ENCODE measurements at regions not wholly inside any gene's neighbourhood (a gene's known extent, or its start where the extent isn't known, plus 50 kb on each side); places are given as distances from the start of the nearest gene placed in this dataset.
A peak's percentile ranks its signal among the peaks of the same experiment; 100 is the strongest.

DNA sequence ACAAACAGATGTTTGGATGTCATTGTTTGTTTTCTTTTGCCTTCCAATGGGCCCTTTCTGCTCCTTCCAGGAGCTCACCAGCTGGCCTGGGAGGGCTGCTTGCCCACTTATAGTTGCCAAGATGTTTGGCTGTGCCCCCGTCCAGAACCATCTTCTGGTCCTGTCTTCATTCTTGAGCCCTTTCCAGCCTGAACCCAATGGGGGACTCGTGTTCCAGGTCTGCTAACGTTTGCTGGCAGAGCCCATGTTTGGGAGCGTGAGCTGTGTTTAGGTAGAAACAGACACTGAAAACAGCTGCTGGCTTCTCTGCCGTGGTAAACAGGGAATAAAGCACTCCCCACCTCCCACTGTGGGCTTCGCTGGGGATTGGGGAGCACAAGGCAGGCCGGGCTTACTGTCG lies 83.2 kb upstream of the SYT13 start:
- Histone ChIP-seq H3K4me2 (ENCODE audit: low read length, poor library complexity, severe bottlenecking) (no peak overlapping the region), H2BK120ac (ENCODE audit: low read depth, low read length) (no peak overlapping the region), H3K4me1 (ENCODE audit: control insufficient read depth, insufficient read depth, low read depth, low read length) (peaks cover 7% of the 10 kb centered on the region), H2BK15ac (ENCODE audit: low read depth, poor library complexity, severe bottlenecking) (no peak overlapping the region), H3K18ac (ENCODE audit: low read depth in 1 of 2, low read length in 2 of 2) (no peak overlapping the region), H2BK5ac (ENCODE audit: low read depth, low read length, poor library complexity, severe bottlenecking) (no peak overlapping the region), H3K27me3 (ENCODE audit: control insufficient read depth in 1 of 2, insufficient read depth in 1 of 2, low read length in 2 of 2) (peaks cover 22 to 87% of the 10 kb centered on the region in 2 experiments), H3K14ac (ENCODE audit: low read length in 2 of 2) (no peak overlapping the region), H2AK5ac (ENCODE audit: low read length, severe bottlenecking) (no peak overlapping the region), H3K79me1 (replicated peaks; ENCODE audit: low read length, poor library complexity, severe bottlenecking) (no peaks in the 10 kb centered on the region), H2BK12ac (ENCODE audit: low read length in 2 of 2) (no peak overlapping the region), H4K8ac (ENCODE audit: low read length) (no peak overlapping the region), H3K9ac (ENCODE audit: low read length) (no peak overlapping the region), H2AFZ (ENCODE audit: low read depth, low read length) (no peak overlapping the region), H3K4me3 (ENCODE audit: insufficient read depth in 1 of 2, low read depth in 1 of 2, low read length in 2 of 2) (no peak overlapping the region), H3K36me3 (ENCODE audit: control insufficient read depth in 1 of 2, insufficient read depth in 2 of 2, low read depth in 1 of 2, low read length in 2 of 2) (no peaks in the 10 kb centered on the region), H4K91ac (ENCODE audit: low read length) (peak overlapping the region; percentile 35), H3K27ac (ENCODE audit: low read length, poor library complexity, severe bottlenecking) (no peak overlapping the region), H3K23ac (ENCODE audit: low read length in 2 of 2) (no peak overlapping the region), H3K9me3 (ENCODE audit: control insufficient read depth, low read length) (no peaks in the 10 kb centered on the region), H3K4ac (ENCODE audit: low read depth in 1 of 2, low read length in 2 of 2) (no peak overlapping the region)
- DNase-seq, result no peak
- WGBS, result 66% methylated on average over 8 of the region's 8 CpGs

DNA sequence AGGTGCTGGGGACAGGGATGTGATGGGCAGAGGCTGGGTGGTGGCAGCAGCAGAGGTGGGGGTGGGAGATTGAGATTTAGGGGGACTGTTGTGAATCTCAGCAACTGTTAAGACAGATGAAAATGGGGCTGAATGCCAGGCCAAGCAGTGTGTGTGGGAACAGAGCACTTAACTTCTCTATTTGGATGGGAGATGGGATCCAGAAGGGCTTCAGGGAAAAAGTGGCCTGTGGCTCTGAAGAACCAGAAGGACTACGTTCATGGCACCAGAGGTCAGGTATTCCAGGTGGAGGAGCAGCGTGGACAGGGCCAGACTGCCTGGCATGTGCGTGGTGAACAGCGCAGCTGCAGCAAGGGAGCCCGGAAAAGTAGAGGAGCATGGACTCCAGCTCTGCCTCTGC lies 82.6 kb upstream of the SYT13 start:
- Histone ChIP-seq H3K4me3 (ENCODE audit: insufficient read depth in 1 of 2, low read depth in 1 of 2, low read length in 2 of 2) (no peak overlapping the region), H3K9me3 (ENCODE audit: control insufficient read depth, low read length) (no peaks in the 10 kb centered on the region), H2AK5ac (ENCODE audit: low read length, severe bottlenecking) (no peak overlapping the region), H4K8ac (ENCODE audit: low read length) (no peak overlapping the region), H4K91ac (ENCODE audit: low read length) (no peak overlapping the region), H2BK120ac (ENCODE audit: low read depth, low read length) (no peak overlapping the region), H2BK15ac (ENCODE audit: low read depth, poor library complexity, severe bottlenecking) (no peak overlapping the region), H2BK12ac (ENCODE audit: low read length in 2 of 2) (no peak overlapping the region), H3K18ac (ENCODE audit: low read depth in 1 of 2, low read length in 2 of 2) (no peak overlapping the region), H3K23ac (ENCODE audit: low read length in 2 of 2) (no peak overlapping the region), H2AFZ (ENCODE audit: low read depth, low read length) (no peak overlapping the region), H3K4me1 (ENCODE audit: control insufficient read depth, insufficient read depth, low read depth, low read length) (peaks cover 7% of the 10 kb centered on the region), H3K36me3 (ENCODE audit: control insufficient read depth in 1 of 2, insufficient read depth in 2 of 2, low read depth in 1 of 2, low read length in 2 of 2) (no peaks in the 10 kb centered on the region), H3K4me2 (ENCODE audit: low read length, poor library complexity, severe bottlenecking) (no peak overlapping the region), H3K79me1 (replicated peaks; ENCODE audit: low read length, poor library complexity, severe bottlenecking) (no peaks in the 10 kb centered on the region), H3K27me3 (ENCODE audit: control insufficient read depth in 1 of 2, insufficient read depth in 1 of 2, low read length in 2 of 2) (peaks cover 22 to 83% of the 10 kb centered on the region in 2 experiments), H3K27ac (ENCODE audit: low read length, poor library complexity, severe bottlenecking) (no peak overlapping the region), H3K14ac (ENCODE audit: low read length in 2 of 2) (no peak overlapping the region), H3K9ac (ENCODE audit: low read length) (no peak overlapping the region), H2BK5ac (ENCODE audit: low read depth, low read length, poor library complexity, severe bottlenecking) (no peak overlapping the region), H3K4ac (ENCODE audit: low read depth in 1 of 2, low read length in 2 of 2) (no peak overlapping the region)
- DNase-seq, result no peak
- WGBS, result 88% methylated on average over 5 of the region's 5 CpGs

DNA sequence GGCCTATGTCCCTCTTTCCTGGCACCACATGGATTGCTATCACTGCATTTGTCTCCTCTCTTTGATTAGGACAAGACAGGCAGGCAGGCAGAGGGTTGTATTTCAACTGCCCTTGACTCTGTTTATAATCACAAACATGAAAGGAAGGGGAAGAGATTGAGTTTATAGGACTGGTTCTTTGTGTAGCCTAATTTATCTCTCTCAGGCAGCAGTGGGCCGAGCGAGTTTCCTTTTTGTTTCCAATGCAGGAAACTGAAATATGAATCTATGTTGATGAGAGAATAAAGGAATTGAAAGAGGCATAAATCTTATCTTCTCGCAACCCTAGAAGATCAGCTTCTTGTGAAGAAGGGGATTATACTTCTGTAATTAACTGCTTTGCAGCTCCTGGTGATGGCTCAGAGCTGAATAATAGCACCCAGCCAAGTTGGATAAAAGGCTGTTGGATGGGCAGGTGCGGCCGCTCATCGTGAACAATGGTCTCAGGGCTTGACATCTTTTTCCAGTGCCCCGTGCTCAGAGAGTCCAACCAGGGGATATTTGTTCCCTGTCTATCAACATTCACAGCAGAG lies 80.6 kb upstream of the SYT13 start:
- WGBS, result 72% methylated on average over 7 of the region's 7 CpGs
- Histone ChIP-seq H3K4me3 (ENCODE audit: insufficient read depth in 1 of 2, low read depth in 1 of 2, low read length in 2 of 2) (no peak overlapping the region), H3K4me2 (ENCODE audit: low read length, poor library complexity, severe bottlenecking) (no peak overlapping the region), H4K91ac (ENCODE audit: low read length) (no peak overlapping the region), H3K4ac (ENCODE audit: low read depth in 1 of 2, low read length in 2 of 2) (no peak overlapping the region), H3K18ac (ENCODE audit: low read depth in 1 of 2, low read length in 2 of 2) (no peak overlapping the region), H2BK15ac (ENCODE audit: low read depth, poor library complexity, severe bottlenecking) (no peak overlapping the region), H3K23ac (ENCODE audit: low read length in 2 of 2) (no peak overlapping the region), H3K36me3 (ENCODE audit: control insufficient read depth in 1 of 2, insufficient read depth in 2 of 2, low read depth in 1 of 2, low read length in 2 of 2) (no peaks in the 10 kb centered on the region), H3K79me1 (replicated peaks; ENCODE audit: low read length, poor library complexity, severe bottlenecking) (no peaks in the 10 kb centered on the region), H3K9ac (ENCODE audit: low read length) (no peak overlapping the region), H2BK5ac (ENCODE audit: low read depth, low read length, poor library complexity, severe bottlenecking) (no peak overlapping the region), H4K8ac (ENCODE audit: low read length) (no peak overlapping the region), H2AK5ac (ENCODE audit: low read length, severe bottlenecking) (no peak overlapping the region), H3K4me1 (ENCODE audit: control insufficient read depth, insufficient read depth, low read depth, low read length) (peaks cover 6% of the 10 kb centered on the region), H2BK120ac (ENCODE audit: low read depth, low read length) (no peak overlapping the region), H3K27ac (ENCODE audit: low read length, poor library complexity, severe bottlenecking) (no peak overlapping the region), H3K14ac (ENCODE audit: low read length in 2 of 2) (no peak overlapping the region), H2AFZ (ENCODE audit: low read depth, low read length) (no peak overlapping the region), H3K27me3 (ENCODE audit: control insufficient read depth in 1 of 2, insufficient read depth in 1 of 2, low read length in 2 of 2) (peaks cover 27 to 90% of the 10 kb centered on the region in 2 experiments), H3K9me3 (ENCODE audit: control insufficient read depth, low read length) (no peaks in the 10 kb centered on the region), H2BK12ac (ENCODE audit: low read length in 2 of 2) (no peak overlapping the region)
- no peak for DNase-seq

DNA sequence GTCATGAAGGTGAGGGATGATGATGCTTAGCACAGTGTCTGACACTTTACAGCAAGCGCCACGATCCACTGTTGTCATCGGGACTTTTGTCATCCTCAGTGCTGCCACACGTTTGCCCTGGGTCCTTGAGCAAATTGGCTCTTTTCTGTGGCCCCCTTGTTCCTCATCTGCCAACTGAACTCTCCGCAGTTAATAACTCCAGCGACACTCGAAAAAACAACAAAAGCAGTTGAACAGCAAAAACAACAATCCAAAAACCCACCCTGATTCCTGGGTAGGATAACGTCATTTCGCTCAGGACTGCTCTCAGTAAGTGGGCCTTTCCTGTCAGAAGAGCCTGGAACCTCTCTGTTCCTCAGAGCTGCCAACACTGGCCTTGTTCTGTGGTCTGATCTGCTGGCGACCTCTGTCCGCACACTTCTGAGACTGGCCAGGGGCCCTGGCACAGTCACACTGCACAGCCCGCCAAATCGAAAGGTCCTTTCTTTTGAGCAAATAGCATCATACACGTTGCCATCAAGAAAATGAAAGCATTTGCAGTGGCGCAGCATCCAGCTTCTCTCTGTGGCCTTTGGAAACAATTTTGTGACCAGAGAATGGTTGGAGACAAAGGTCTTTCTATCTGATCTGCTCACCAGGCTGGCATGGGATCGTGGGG lies 79.9 kb upstream of the SYT13 start:
- no peak overlapping the region for H3K27ac ChIP-seq (ENCODE audit: low read length, poor library complexity, severe bottlenecking)
- H3K27me3 ChIP-seq (ENCODE audit: control insufficient read depth in 1 of 2, insufficient read depth in 1 of 2, low read length in 2 of 2), result peaks cover 27 to 91% of the 10 kb centered on the region in 2 experiments
- H3K36me3 ChIP-seq (ENCODE audit: control insufficient read depth in 1 of 2, insufficient read depth in 2 of 2, low read depth in 1 of 2, low read length in 2 of 2), result no peaks in the 10 kb centered on the region
- no peaks in the 10 kb centered on the region for H3K79me1 ChIP-seq (replicated peaks; ENCODE audit: low read length, poor library complexity, severe bottlenecking)
- peak overlapping the region; percentile 19 for H2AFZ ChIP-seq (ENCODE audit: low read depth, low read length)
- no peak overlapping the region for H3K4me2 ChIP-seq (ENCODE audit: low read length, poor library complexity, severe bottlenecking)
- peak; percentile 6 for DNase-seq
- H4K91ac ChIP-seq (ENCODE audit: low read length), result no peak overlapping the region
- no peak overlapping the region for H2BK12ac ChIP-seq (ENCODE audit: low read length in 2 of 2)
- no peak overlapping the region for H3K23ac ChIP-seq (ENCODE audit: low read length in 2 of 2)
- no peak overlapping the region for H4K8ac ChIP-seq (ENCODE audit: low read length)
- 78% methylated on average over 15 of the region's 16 CpGs for WGBS
- no peaks in the 10 kb centered on the region for H3K9me3 ChIP-seq (ENCODE audit: control insufficient read depth, low read length)
- peaks cover 2% of the 10 kb centered on the region for H3K4me1 ChIP-seq (ENCODE audit: control insufficient read depth, insufficient read depth, low read depth, low read length)
- no peak overlapping the region for H3K18ac ChIP-seq (ENCODE audit: low read depth in 1 of 2, low read length in 2 of 2)
- no peak overlapping the region for H3K4ac ChIP-seq (ENCODE audit: low read depth in 1 of 2, low read length in 2 of 2)
- no peak overlapping the region for H3K14ac ChIP-seq (ENCODE audit: low read length in 2 of 2)
- H3K9ac ChIP-seq (ENCODE audit: low read length), result no peak overlapping the region
- H2BK120ac ChIP-seq (ENCODE audit: low read depth, low read length), result no peak overlapping the region
- no peak overlapping the region for H3K4me3 ChIP-seq (ENCODE audit: insufficient read depth in 1 of 2, low read depth in 1 of 2, low read length in 2 of 2)
- H2AK5ac ChIP-seq (ENCODE audit: low read length, severe bottlenecking), result no peak overlapping the region
- no peak overlapping the region for H2BK5ac ChIP-seq (ENCODE audit: low read depth, low read length, poor library complexity, severe bottlenecking)
- H2BK15ac ChIP-seq (ENCODE audit: low read depth, poor library complexity, severe bottlenecking), result no peak overlapping the region
